HepG2 (cell line): ENCODE measurements at regions not wholly inside any gene's neighbourhood (a gene's known extent, or its start where the extent isn't known, plus 50 kb on each side); places are given as distances from the start of the nearest gene placed in this dataset.

Experiments
- ATAC-seq: fragments of 200-7000 bp; cut with Tn5 transposase; 3 replicates; pipeline ENCODE4 v1.9.1; 2020; ENCODE audit warnings: mild to moderate bottlenecking, moderate library complexity
- BruUV-seq: library from RNA; stranded (reverse); fragments of 400-500 nt; replicated peaks from 2 replicates; lab custom pipeline; 2021; lab: Mats Ljungman, UMichigan
- CTCF ChIA-PET: fragments of 300-600 bp; formaldehyde crosslinking; extraction: SDS; loops from one replicate; lab custom pipeline; 2021; ENCODE audit warnings: low total read pairs, inconsistent platforms, low intra/inter-chr PET ratio; lab: Yijun Ruan, JAX
- POLR2A ChIA-PET: fragments of 350-600 bp; sonication (Branson Sonifier 250); formaldehyde crosslinking; loops from one replicate; lab custom pipeline; 2020; ENCODE audit warnings: antibody characterized with exemption, inconsistent platforms; lab: Yijun Ruan, JAX
- DNase-seq: peaks from one replicate; pipeline ENCODE4 v3.0.0-alpha.2; 2015; ENCODE audit warnings: low spot score
- FAIRE-seq: peaks from 3 replicates; lab custom pipeline; 2011; peaks lifted over from hg19 to GRCh38; lab: Jason Lieb, UNC
- H2AFZ ChIP-seq: one replicate; pipeline ENCODE4 v1.6.1; 2011; ENCODE audit warnings: low read length, inconsistent platforms
- H3K27ac ChIP-seq: fragments of 300-600 bp; 3 replicates; pipeline ENCODE4 v1.8.0; 2011; ENCODE audit warnings: mixed run types, mild to moderate bottlenecking, mixed read lengths, low read length, inconsistent platforms; ENCODE audit not compliant: insufficient read depth; ENCODE audit errors: extremely low read length
- H3K27me3 ChIP-seq, 2 experiments: fragments of 200-600 bp in 1 of 2; 2 replicates in 1 of 2; 3 replicates in 1 of 2; pipeline versions ENCODE4 v1.6.0 to v1.8.0; 2011; ENCODE audit warnings: low read length in 2 of 2, mild to moderate bottlenecking in 2 of 2, moderate library complexity in 2 of 2, inconsistent platforms in 1 of 2; ENCODE audit not compliant: insufficient read depth in 2 of 2, control insufficient read depth in 1 of 2
- H3K36me3 ChIP-seq, 2 experiments: fragments of 200-600 bp in 1 of 2; replicated peaks in 1 of 2; 2 replicates in 1 of 2; 3 replicates in 1 of 2; pipeline versions ENCODE4 v1.5.1 to v1.8.0; 2011; ENCODE audit warnings: low read length in 2 of 2, inconsistent platforms in 1 of 2; ENCODE audit not compliant: insufficient read depth in 2 of 2, control insufficient read depth in 1 of 2
- H3K4me1 ChIP-seq: 2 replicates; pipeline ENCODE4 v1.5.1; 2012; ENCODE audit warnings: low read length, inconsistent platforms; ENCODE audit not compliant: insufficient read depth
- H3K4me2 ChIP-seq: 2 replicates; pipeline ENCODE4 v1.6.0; 2011; ENCODE audit warnings: low read depth, low read length, inconsistent platforms
- H3K4me3 ChIP-seq, 3 experiments: fragments of 200-600 bp in 1 of 3; sonication (generic), shearing (Covaris generic) in 1 of 3; replicated peaks in 1 of 3; 2 replicates each; pipeline ENCODE4 v1.5.1; 2011 to 2016; ENCODE audit warnings: low read length in 3 of 3, inconsistent platforms in 2 of 3, low read depth in 2 of 3, mild to moderate bottlenecking in 2 of 3, control low read depth in 1 of 3, mixed read lengths in 1 of 3; ENCODE audit not compliant: insufficient read depth in 1 of 3
- H3K79me2 ChIP-seq: one replicate; pipeline ENCODE4 v1.6.1; 2011; ENCODE audit warnings: low read length, inconsistent platforms; ENCODE audit not compliant: insufficient read depth
- H3K9ac ChIP-seq: 2 replicates; pipeline ENCODE4 v1.6.0; 2011; ENCODE audit warnings: mild to moderate bottlenecking, low read depth, low read length, inconsistent platforms; ENCODE audit not compliant: insufficient read depth
- H3K9me3 ChIP-seq: 2 replicates; pipeline ENCODE4 v1.5.1; 2012; ENCODE audit warnings: mild to moderate bottlenecking, low read length
- H4K20me1 ChIP-seq: 2 replicates; pipeline ENCODE4 v1.6.0; 2011; ENCODE audit warnings: inconsistent platforms, mild to moderate bottlenecking, low read length, moderate library complexity; ENCODE audit not compliant: insufficient read depth
- CCDC6 ChIP-seq: sonication (generic); formaldehyde crosslinking; IDR thresholded peaks from 2 replicates; pipeline ENCODE4 v1.8.1; 2022; ENCODE audit warnings: mild to moderate bottlenecking, missing genetic modification reagents, moderate library complexity
- CEBPZ ChIP-seq: IDR thresholded peaks from 2 replicates; pipeline ENCODE4 v1.6.1; 2012; ENCODE audit warnings: low read length, improper control_type of control experiment
- ELK4 ChIP-seq: sonication (generic); formaldehyde crosslinking; IDR thresholded peaks from 2 replicates; pipeline ENCODE4 v1.9.0; 2021; ENCODE audit warnings: missing genetic modification reagents, borderline replicate concordance
- GFI1 ChIP-seq: sonication (generic); formaldehyde crosslinking; IDR thresholded peaks from 2 replicates; pipeline ENCODE4 v1.5.0; 2020; ENCODE audit warnings: missing genetic modification reagents, mild to moderate bottlenecking, borderline replicate concordance
- HNRNPL ChIP-seq: fragments of 200-400 bp; formaldehyde crosslinking; IDR thresholded peaks from 2 replicates; pipeline ENCODE4 v1.6.1; 2017; ENCODE audit warnings: mild to moderate bottlenecking, low read depth, low read length
- KLF6 ChIP-seq: IDR thresholded peaks from 2 replicates; pipeline ENCODE4 v1.8.0; 2016; ENCODE audit warnings: missing biosample characterization, missing genetic modification reagents
- MEIS1 ChIP-seq: sonication (generic); formaldehyde crosslinking; IDR thresholded peaks from 2 replicates; pipeline ENCODE4 v1.9.0; 2021; ENCODE audit warnings: mild to moderate bottlenecking, missing genetic modification reagents, moderate library complexity, borderline replicate concordance
- PHF8 ChIP-seq: sonication (generic); formaldehyde crosslinking; IDR thresholded peaks from 2 replicates; pipeline ENCODE4 v1.5.0; 2020; ENCODE audit warnings: missing genetic modification reagents
- PITX1 ChIP-seq: sonication (generic); formaldehyde crosslinking; IDR thresholded peaks from 2 replicates; pipeline ENCODE4 v1.5.1; 2020; ENCODE audit warnings: mild to moderate bottlenecking, missing genetic modification reagents
- POGZ ChIP-seq: sonication (generic); formaldehyde crosslinking; IDR thresholded peaks from 2 replicates; pipeline ENCODE4 v1.4.0; 2020; ENCODE audit warnings: mild to moderate bottlenecking, missing genetic modification reagents
- SP140L ChIP-seq: sonication (generic); formaldehyde crosslinking; IDR thresholded peaks from 2 replicates; pipeline ENCODE4 v1.4.0; 2020; ENCODE audit warnings: missing genetic modification reagents, borderline replicate concordance
- TAF1 ChIP-seq: sonication (generic); formaldehyde crosslinking; IDR thresholded peaks from 2 replicates; pipeline ENCODE4 v1.4.0; 2020; ENCODE audit warnings: missing genetic modification reagents
- YY1 ChIP-seq: IDR thresholded peaks from 2 replicates; pipeline ENCODE4 v1.6.1; 2011; ENCODE audit warnings: low read length, low read depth, moderate library complexity, mild to moderate bottlenecking; ENCODE audit not compliant: insufficient read depth, insufficient replicate concordance
- ZBED4 ChIP-seq: sonication (generic); formaldehyde crosslinking; IDR thresholded peaks from 2 replicates; pipeline ENCODE4 v1.4.0; 2020; ENCODE audit warnings: missing genetic modification reagents, borderline replicate concordance
- ZNF354B ChIP-seq: sonication (generic); formaldehyde crosslinking; IDR thresholded peaks from 2 replicates; pipeline ENCODE4 v1.8.0; 2022; ENCODE audit warnings: mild to moderate bottlenecking, missing genetic modification reagents
- ZNF644 ChIP-seq: IDR thresholded peaks from 2 replicates; pipeline ENCODE4 v1.6.1; 2016; ENCODE audit warnings: low read depth
- WGBS: methylation state at CpG from one replicate; pipeline ENCODE4 v1.1.6; 2017; ENCODE audit warnings: low lambda C conversion rate; 5-methylcytosine and 5-hydroxymethylcytosine counted together
- in situ Hi-C: cut with HindIII; loops from 2 replicates; pipeline ENCODE4 v1.10.0; 2017; ENCODE audit warnings: low pct_unique_long_range_greater_than_20kb; ENCODE audit not compliant: extremely low pct_ligation_motif_present
- intact Hi-C: fragments of 100-400 bp; cut with micrococcal nuclease; formaldehyde crosslinking; loops from one replicate; pipeline ENCODE4 v1.10.0; 2022; ENCODE audit not compliant: unreplicated experiment

GRCh38 chr13:39959497-39960144 is 304.2 kb downstream of the COG6 start (continued):
- TF ChIP-seq ZBED4 (CRISPR knock-in tag) (no peak), CEBPZ (no peak), CCDC6 (CRISPR knock-in tag) (no peak)

- ChIA-PET POLR2A (no interaction called here), CTCF (no interaction called here)
- intact Hi-C loops = no loop called here
- no peaks in the 10 kb centered on the region for H3K36me3 ChIP-seq
- WGBS = 35% methylated on average over 3 of the region's 3 CpGs
- FAIRE-seq = no peak
- no peaks in the 10 kb centered on the region for H4K20me1 ChIP-seq
- H3K79me2 ChIP-seq = no peaks in the 10 kb centered on the region
- no peak overlapping the region for H3K27ac ChIP-seq
- TF ChIP-seq GFI1 (no peak), MEIS1 (CRISPR knock-in tag) (no peak), POGZ (CRISPR knock-in tag) (no peak), PHF8 (CRISPR knock-in tag) (no peak), KLF6 (CRISPR knock-in tag) (no peak), TAF1 (no peak), HNRNPL (no peak), ELK4 (CRISPR knock-in tag) (no peak), SP140L (CRISPR knock-in tag) (no peak), YY1 (no peak), ZNF644 (CRISPR knock-in tag) (no peak), ZNF354B (CRISPR knock-in tag) (no peak), PITX1 (no peak)
- H3K4me2 ChIP-seq = no peak overlapping the region
- H3K9ac ChIP-seq = no peak overlapping the region
- no TSS peak for BruUV-seq
- ATAC-seq = no peak
- in situ Hi-C loops = no loop called here
- no peak overlapping the region for H3K4me3 ChIP-seq
- no peak for DNase-seq
- H3K27me3 ChIP-seq = peaks cover 1 to 8% of the 10 kb centered on the region in 2 experiments; a peak in 1 of 5 replicates
- no peaks in the 10 kb centered on the region for H3K4me1 ChIP-seq
- H2AFZ ChIP-seq = no peak overlapping the region
- H3K9me3 ChIP-seq = no peaks in the 10 kb centered on the region
Measured at GRCh38 chr13:39960191-39960590, 304.7 kb downstream of the COG6 start.
